H1 (cell line): ENCODE measurements at regions not wholly inside any gene's neighbourhood (a gene's known extent, or its start where the extent isn't known, plus 50 kb on each side); places are given as distances from the start of the nearest gene placed in this dataset.

ENCODE experiments used
- CTCF ChIA-PET: fragments of 300-600 bp; sonication (Branson Sonifier 250); formaldehyde crosslinking; loops from one replicate; lab custom pipeline; 2021; ENCODE audit not compliant: partially characterized antibody; lab: Charles Lee
- POLR2A ChIA-PET: fragments of 300-600 bp; sonication (Branson Sonifier 250); formaldehyde crosslinking; loops from one replicate; lab custom pipeline; 2021; ENCODE audit warnings: inconsistent platforms; ENCODE audit not compliant: partially characterized antibody; lab: Charles Lee
- DNase-seq, 2 experiments: peaks; one replicate each; pipeline versions ENCODE4 v3.0.0 to v3.0.0-alpha.2; 2010 to 2022; ENCODE audit warnings: low spot score in 2 of 2, low read depth in 1 of 2, mixed read lengths in 1 of 2
- FAIRE-seq: peaks from 2 replicates; lab custom pipeline; 2011; peaks lifted over from hg19 to GRCh38; lab: Jason Lieb, UNC
- H2AFZ ChIP-seq: 2 replicates; pipeline ENCODE4 v1.8.1; 2012; ENCODE audit warnings: low read length, inconsistent platforms
- H2AK5ac ChIP-seq: 2 replicates; pipeline ENCODE4 v1.6.1; 2013; ENCODE audit warnings: low read depth, low read length
- H2BK120ac ChIP-seq: replicated peaks from 2 replicates; pipeline ENCODE3; 2013; ENCODE audit warnings: low read depth, low read length, inconsistent platforms
- H2BK12ac ChIP-seq: 2 replicates; pipeline ENCODE4 v1.6.1; 2013; ENCODE audit warnings: low read depth, low read length
- H2BK15ac ChIP-seq: 2 replicates; pipeline ENCODE4 v1.6.1; 2013; ENCODE audit warnings: low read length
- H2BK20ac ChIP-seq: 2 replicates; pipeline ENCODE4 v1.6.1; 2013; ENCODE audit warnings: low read length
- H2BK5ac ChIP-seq: 2 replicates; pipeline ENCODE4 v1.6.1; 2013; ENCODE audit warnings: low read depth, low read length
- H3K14ac ChIP-seq: 2 replicates; pipeline ENCODE4 v1.6.1; 2013; ENCODE audit warnings: inconsistent platforms; ENCODE audit not compliant: insufficient read length
- H3K18ac ChIP-seq: 2 replicates; pipeline ENCODE4 v1.6.1; 2013; ENCODE audit warnings: low read length; ENCODE audit errors: extremely low read depth
- H3K23ac ChIP-seq: 2 replicates; pipeline ENCODE4 v1.6.1; 2013; ENCODE audit warnings: inconsistent platforms; ENCODE audit not compliant: insufficient read length
- H3K23me2 ChIP-seq: 2 replicates; pipeline ENCODE4 v1.6.1; 2013; ENCODE audit warnings: low read depth, low read length
- H3K27ac ChIP-seq: 2 replicates; pipeline ENCODE4 v1.6.1; 2011; ENCODE audit warnings: low read depth, low read length, inconsistent platforms
- H3K27me3 ChIP-seq, 4 experiments: replicated peaks in 1 of 4; 1 replicate in 1 of 4; 2 replicates in 3 of 4; pipeline versions ENCODE4 v1.6.1 to v1.8.1; 2011 to 2013; ENCODE audit warnings: low read length in 3 of 4, mild to moderate bottlenecking in 3 of 4, inconsistent platforms in 2 of 4, mixed read lengths in 2 of 4, moderate library complexity in 1 of 4; ENCODE audit not compliant: control insufficient read depth in 3 of 4, insufficient read depth in 3 of 4; ENCODE audit errors: extremely low read depth in 1 of 4
- H3K36me3 ChIP-seq, 4 experiments: 2 replicates each; pipeline versions ENCODE4 v1.6.1 to v1.8.1; 2011 to 2013; ENCODE audit warnings: mild to moderate bottlenecking in 4 of 4, low read length in 3 of 4, moderate library complexity in 2 of 4, control low read depth in 1 of 4, inconsistent platforms in 1 of 4; ENCODE audit not compliant: insufficient read depth in 4 of 4, control insufficient read depth in 2 of 4
- H3K4ac ChIP-seq: replicated peaks from 2 replicates; pipeline ENCODE3; 2013; ENCODE audit warnings: low read length, low read depth, mixed read lengths, inconsistent platforms; ENCODE audit not compliant: insufficient read length
- H3K4me1 ChIP-seq, 4 experiments: replicated peaks in 1 of 4; 1 replicate in 1 of 4; 2 replicates in 3 of 4; pipeline versions ENCODE4 v1.6.1 to v1.8.1; 2011 to 2013; ENCODE audit warnings: low read length in 3 of 4, inconsistent platforms in 2 of 4, mixed read lengths in 1 of 4; ENCODE audit not compliant: insufficient read depth in 4 of 4, control insufficient read depth in 3 of 4
- H3K4me2 ChIP-seq, 2 experiments: 2 replicates each; pipeline versions ENCODE4 v1.6.1 to v1.8.1; 2011 to 2013; ENCODE audit warnings: low read depth in 2 of 2, low read length in 2 of 2, control low read depth in 1 of 2, inconsistent platforms in 1 of 2, mild to moderate bottlenecking in 1 of 2; ENCODE audit not compliant: insufficient read depth in 1 of 2
- H3K4me3 ChIP-seq, 4 experiments: fragments of 200-600, 300-600 bp in 1 of 4; sonication (generic), shearing (Covaris generic), sonication (Bioruptor Twin) in 1 of 4; 2 replicates each; pipeline versions ENCODE4 v1.5.1 to v1.8.1; 2011 to 2016; ENCODE audit warnings: low read length in 4 of 4, low read depth in 3 of 4, control low read depth in 2 of 4, inconsistent platforms in 2 of 4, mild to moderate bottlenecking in 2 of 4, mixed read lengths in 1 of 4, moderate library complexity in 1 of 4; ENCODE audit not compliant: insufficient read depth in 2 of 4; ENCODE audit errors: extremely low read depth in 1 of 4
- H3K56ac ChIP-seq: replicated peaks from 2 replicates; pipeline ENCODE3; 2013; ENCODE audit warnings: low read depth, mild to moderate bottlenecking, mixed read lengths, low read length, inconsistent platforms; ENCODE audit not compliant: insufficient read length
- H3K79me1 ChIP-seq: 2 replicates; pipeline ENCODE4 v1.6.1; 2013; ENCODE audit warnings: low read depth, low read length, control low read depth
- H3K79me2 ChIP-seq, 2 experiments: 2 replicates each; pipeline versions ENCODE4 v1.6.1 to v1.8.1; 2012 to 2013; ENCODE audit warnings: low read length in 2 of 2, mild to moderate bottlenecking in 2 of 2, inconsistent platforms in 1 of 2; ENCODE audit not compliant: insufficient read depth in 2 of 2, control insufficient read depth in 1 of 2
- H3K9ac ChIP-seq, 4 experiments: replicated peaks in 1 of 4; 1 replicate in 1 of 4; 2 replicates in 3 of 4; pipeline versions ENCODE4 v1.6.1 to v1.8.1; 2011 to 2013; ENCODE audit warnings: low read depth in 3 of 4, low read length in 3 of 4, control low read depth in 2 of 4, mild to moderate bottlenecking in 2 of 4, moderate library complexity in 2 of 4, inconsistent platforms in 1 of 4; ENCODE audit errors: extremely low read depth in 1 of 4
- H3K9me3 ChIP-seq, 2 experiments: 2 replicates each; pipeline versions ENCODE4 v1.6.1 to v1.8.1; 2012 to 2013; ENCODE audit warnings: mild to moderate bottlenecking in 2 of 2, moderate library complexity in 2 of 2, control low read depth in 1 of 2, inconsistent platforms in 1 of 2, low read depth in 1 of 2, low read length in 1 of 2, mixed read lengths in 1 of 2; ENCODE audit not compliant: insufficient read depth in 2 of 2
- H4K20me1 ChIP-seq, 2 experiments: replicated peaks in 1 of 2; 2 replicates each; pipeline versions ENCODE3 to v1.8.1; 2011 to 2013; ENCODE audit warnings: inconsistent platforms in 2 of 2, low read length in 2 of 2, mild to moderate bottlenecking in 1 of 2; ENCODE audit not compliant: insufficient read depth in 2 of 2, control insufficient read depth in 1 of 2
- H4K5ac ChIP-seq: 2 replicates; pipeline ENCODE4 v1.6.1; 2013; ENCODE audit warnings: low read length, low read depth, mixed read lengths, inconsistent platforms; ENCODE audit not compliant: insufficient read length
- H4K8ac ChIP-seq: 2 replicates; pipeline ENCODE4 v1.8.0; 2013; ENCODE audit warnings: mild to moderate bottlenecking, moderate library complexity, low read length, inconsistent platforms; ENCODE audit not compliant: insufficient read depth; ENCODE audit errors: extremely low read depth
- H4K91ac ChIP-seq: replicated peaks from 2 replicates; pipeline ENCODE3; 2013; ENCODE audit warnings: low read length, mixed read lengths, inconsistent platforms; ENCODE audit not compliant: insufficient read length
- BCL11A ChIP-seq, 2 experiments: IDR thresholded peaks; one replicate each; pipeline ENCODE4 v1.6.1; 2011; ENCODE audit warnings: low read depth in 2 of 2, low read length in 2 of 2, mild to moderate bottlenecking in 2 of 2
- WGBS, 2 experiments: shearing (Covaris generic) in 1 of 2; methylation state at CpG; one replicate each; pipeline versions ENCODE4 v1.1.6 to v1.1.7; 2013 to 2015; ENCODE audit warnings: low lambda C conversion rate in 2 of 2, mixed read lengths in 2 of 2, inconsistent platforms in 1 of 2, low coverage in 1 of 2, missing lambda C conversion rate in 1 of 2; ENCODE audit not compliant: insufficient replicate concordance in 2 of 2, insufficient coverage in 1 of 2, insufficient read length in 1 of 2; ENCODE audit errors: extremely low coverage in 1 of 2, missing lambda C conversion rate in 1 of 2; 5-methylcytosine and 5-hydroxymethylcytosine counted together

GRCh38 chr2:144081272-144081671 lies 438.6 kb downstream of the ZEB2 start:
- H3K36me3 ChIP-seq, result no peaks in the 10 kb centered on the region
- TF ChIP-seq BCL11A (IDR thresholded peaks at IDR 0.05; ENCODE audit: low read depth in 2 of 2, low read length in 2 of 2), result no peak
- TF ChIP-seq, all 59 proteins: peak for 0
- Histone ChIP-seq H2BK5ac (no peak overlapping the region), H3K4ac (no peak overlapping the region), H2BK12ac (no peak overlapping the region; the same call in 1 of the 2 replicates), H2AFZ (no peak overlapping the region), H3K23me2 (no peaks in the 10 kb centered on the region), H4K8ac (no peak overlapping the region), H3K4me1 (no peaks in the 10 kb centered on the region), H3K27ac (no peak overlapping the region), H3K23ac (no peak overlapping the region), H3K56ac (no peak overlapping the region), H3K27me3 (no peaks in the 10 kb centered on the region), H3K79me2 (no peaks in the 10 kb centered on the region), H3K9me3 (no peaks in the 10 kb centered on the region), H4K91ac (no peak overlapping the region), H3K4me3 (no peak overlapping the region), H4K5ac (no peak overlapping the region), H3K14ac (no peak overlapping the region), H4K20me1 (no peaks in the 10 kb centered on the region), H3K79me1 (no peaks in the 10 kb centered on the region), H3K4me2 (no peak overlapping the region), H2AK5ac (no peak overlapping the region), H2BK20ac (no peak overlapping the region), H2BK120ac (no peak overlapping the region), H3K9ac (0 out of 7 replicates have a peak overlapping the region, but pooled peaks of 1 of the 4 experiments have one; percentile 21), H3K18ac (no peak overlapping the region), H2BK15ac (no peak overlapping the region)
- ChIA-PET CTCF (interaction anchor here (0.6 kb wide), 1 partner anchor 10 kb away, joined by 3 read pairs; no protein-coding TSS in a partner anchor), POLR2A (no interaction called here)
- WGBS, 2 experiments, result 77% methylated on average over 2 of the region's 2 CpGs; no CpG with 5 or more reads in 1 of the 2 experiments
- FAIRE-seq (no peak), DNase-seq (no peak)
